WERI-Rb-1 (cell line): ENCODE measurements at regions not wholly inside any gene's neighbourhood (a gene's known extent, or its start where the extent isn't known, plus 50 kb on each side); places are given as distances from the start of the nearest gene placed in this dataset.

Source experiments
- DNase-seq: peaks from one replicate; pipeline ENCODE4 v3.0.0-alpha.2; 2020
- H3K27ac ChIP-seq: fragments of 250-450 bp; sonication (Bioruptor Pico); 2 replicates; pipeline ENCODE4 v1.5.1; 2020; ENCODE audit warnings: mild to moderate bottlenecking, moderate library complexity
- H3K27me3 ChIP-seq: fragments of 250-450 bp; sonication (Bioruptor Pico); 2 replicates; pipeline ENCODE4 v1.5.1; 2021; ENCODE audit warnings: mild to moderate bottlenecking, low read depth, moderate library complexity; ENCODE audit not compliant: insufficient read depth, severe bottlenecking
- H3K36me3 ChIP-seq: fragments of 250-450 bp; sonication (Bioruptor Pico); 2 replicates; pipeline ENCODE4 v1.5.1; 2020; ENCODE audit warnings: mild to moderate bottlenecking, moderate library complexity
- H3K4me3 ChIP-seq: 2 replicates; pipeline ENCODE4 v1.5.1; 2011; ENCODE audit warnings: low read depth, mild to moderate bottlenecking, control low read depth, low read length
- H3K9me3 ChIP-seq: fragments of 250-450 bp; sonication (Bioruptor Pico); 2 replicates; pipeline ENCODE4 v1.5.1; 2021; ENCODE audit warnings: mild to moderate bottlenecking, moderate library complexity; ENCODE audit not compliant: severe bottlenecking
- TF ChIP-seq, protein P1 (sequence below): IDR thresholded peaks from 2 replicates; pipeline ENCODE4 v1.5.1; 2011; ENCODE audit warnings: low read depth, mild to moderate bottlenecking, control low read depth, inconsistent platforms, low read length

DNA sequence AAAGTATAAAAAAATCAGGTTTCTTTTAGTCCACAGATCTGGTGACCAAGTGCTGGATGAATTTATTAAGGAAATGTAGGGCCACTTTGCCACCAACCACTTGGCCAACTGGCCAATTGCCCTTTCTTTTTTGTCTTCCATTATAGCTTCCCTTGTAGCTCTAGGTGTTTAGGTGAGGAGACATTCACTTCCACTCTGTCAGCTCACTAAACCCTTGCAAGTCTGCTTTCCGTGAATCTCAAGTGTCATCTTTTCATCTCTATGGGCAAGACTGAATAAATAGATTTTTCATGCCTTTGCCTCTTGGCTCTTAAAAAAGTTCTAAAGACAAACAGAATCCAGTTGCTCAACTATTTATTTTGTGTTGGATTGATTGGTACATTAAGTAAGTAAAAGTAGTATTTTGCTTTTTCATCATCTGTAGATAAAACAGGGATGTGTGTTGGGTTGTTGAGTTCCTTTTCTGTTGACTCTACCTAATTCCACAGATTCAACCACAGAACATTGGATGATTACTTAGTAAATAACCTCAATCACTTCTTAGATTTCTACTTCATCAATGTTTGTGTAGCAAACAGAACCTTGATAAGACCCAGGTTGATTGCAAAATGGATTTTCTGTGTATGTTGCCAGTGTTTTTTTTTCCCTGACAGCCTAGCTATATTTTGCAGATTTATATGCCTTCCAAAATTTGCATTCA is 68.1 kb upstream of the GRXCR1 start:
- Histone ChIP-seq H3K9me3 (no peaks in the 10 kb centered on the region), H3K27me3 (no peaks in the 10 kb centered on the region), H3K36me3 (no peaks in the 10 kb centered on the region), H3K4me3 (no peak overlapping the region), H3K27ac (no peak overlapping the region)
- TF ChIP-seq, protein P1, sequence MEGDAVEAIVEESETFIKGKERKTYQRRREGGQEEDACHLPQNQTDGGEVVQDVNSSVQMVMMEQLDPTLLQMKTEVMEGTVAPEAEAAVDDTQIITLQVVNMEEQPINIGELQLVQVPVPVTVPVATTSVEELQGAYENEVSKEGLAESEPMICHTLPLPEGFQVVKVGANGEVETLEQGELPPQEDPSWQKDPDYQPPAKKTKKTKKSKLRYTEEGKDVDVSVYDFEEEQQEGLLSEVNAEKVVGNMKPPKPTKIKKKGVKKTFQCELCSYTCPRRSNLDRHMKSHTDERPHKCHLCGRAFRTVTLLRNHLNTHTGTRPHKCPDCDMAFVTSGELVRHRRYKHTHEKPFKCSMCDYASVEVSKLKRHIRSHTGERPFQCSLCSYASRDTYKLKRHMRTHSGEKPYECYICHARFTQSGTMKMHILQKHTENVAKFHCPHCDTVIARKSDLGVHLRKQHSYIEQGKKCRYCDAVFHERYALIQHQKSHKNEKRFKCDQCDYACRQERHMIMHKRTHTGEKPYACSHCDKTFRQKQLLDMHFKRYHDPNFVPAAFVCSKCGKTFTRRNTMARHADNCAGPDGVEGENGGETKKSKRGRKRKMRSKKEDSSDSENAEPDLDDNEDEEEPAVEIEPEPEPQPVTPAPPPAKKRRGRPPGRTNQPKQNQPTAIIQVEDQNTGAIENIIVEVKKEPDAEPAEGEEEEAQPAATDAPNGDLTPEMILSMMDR: no peak
- DNase-seq: no peak

DNA sequence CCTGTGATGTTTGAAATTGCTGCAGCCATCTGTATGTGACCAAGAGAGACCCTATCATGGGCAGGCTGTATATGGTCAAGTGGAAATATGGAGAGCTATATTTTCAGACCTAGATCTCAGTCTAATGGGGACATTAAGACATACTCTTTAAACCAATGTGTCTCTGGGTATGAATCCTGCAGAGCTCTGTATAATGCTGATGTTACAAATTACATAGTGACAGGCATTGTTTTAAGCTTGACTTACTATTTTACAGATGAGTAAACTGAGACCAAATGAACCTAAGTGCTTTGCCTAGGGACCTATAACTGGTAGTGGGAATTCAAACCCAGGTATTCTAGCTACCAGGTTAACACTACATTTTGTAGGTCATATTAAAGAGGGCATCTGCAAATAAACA is 71.3 kb upstream of the GRXCR1 start:
- H3K9me3 ChIP-seq: no peaks in the 10 kb centered on the region
- no peaks in the 10 kb centered on the region for H3K36me3 ChIP-seq
- TF ChIP-seq, protein P1: no peak
- no peaks in the 10 kb centered on the region for H3K27me3 ChIP-seq
- H3K27ac ChIP-seq: no peak overlapping the region
- no peak overlapping the region for H3K4me3 ChIP-seq
- no peak for DNase-seq

DNA sequence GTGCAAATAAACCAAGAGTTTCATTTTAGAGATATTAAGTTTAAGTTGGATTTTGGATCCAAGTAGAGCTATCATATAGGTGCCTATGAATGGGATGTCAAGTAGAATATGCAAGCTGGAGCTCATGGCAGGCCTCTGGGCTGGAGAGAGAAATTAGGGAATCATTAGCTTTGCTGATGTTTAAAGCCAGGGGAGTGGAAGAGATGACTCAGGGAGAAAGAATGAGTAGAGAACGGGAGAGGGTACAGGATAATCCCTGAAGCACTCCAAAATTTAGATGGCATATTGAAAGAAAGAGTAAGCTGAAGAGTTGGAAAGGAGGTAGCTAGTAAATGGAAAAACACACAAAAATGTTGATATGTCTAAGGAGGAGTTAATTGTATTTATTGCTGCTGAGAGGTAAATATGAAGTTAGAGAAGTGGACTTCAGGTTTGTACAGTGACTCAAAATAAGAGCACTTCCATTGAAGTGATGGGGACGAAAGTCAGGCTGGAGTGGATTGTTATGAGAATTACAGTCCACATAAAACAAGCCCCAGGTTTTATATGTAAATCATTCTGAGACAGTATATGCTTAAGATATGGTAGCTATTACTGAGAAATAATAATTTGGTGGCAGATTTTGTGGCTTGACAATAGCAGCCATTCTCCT is 72.5 kb upstream of the GRXCR1 start:
- DNase-seq: no peak
- Histone ChIP-seq H3K4me3 (no peak overlapping the region), H3K36me3 (no peaks in the 10 kb centered on the region), H3K27ac (no peak overlapping the region), H3K9me3 (no peaks in the 10 kb centered on the region), H3K27me3 (no peaks in the 10 kb centered on the region)
- TF ChIP-seq, protein P1: no peak

DNA sequence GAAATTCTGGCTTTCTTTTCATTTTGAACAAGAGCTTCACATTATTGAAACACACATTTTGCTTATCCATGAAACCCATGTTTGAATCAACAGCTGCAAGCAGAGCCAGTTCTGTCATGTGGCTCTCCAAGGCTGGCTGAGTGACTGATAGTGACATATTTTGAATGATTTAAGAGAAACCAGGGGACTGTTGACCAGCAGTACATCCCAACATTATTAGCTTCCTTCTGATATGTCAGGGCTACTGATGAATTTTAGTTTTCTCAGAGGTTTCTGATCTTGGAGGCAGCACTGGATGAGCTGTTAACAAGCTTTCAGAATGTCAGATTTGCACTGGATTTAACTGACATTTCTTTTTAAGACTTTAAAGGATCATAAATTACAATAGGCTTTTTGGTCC is 74.6 kb upstream of the GRXCR1 start:
- Histone ChIP-seq H3K9me3 (no peaks in the 10 kb centered on the region), H3K4me3 (no peak overlapping the region), H3K27me3 (no peaks in the 10 kb centered on the region), H3K36me3 (no peaks in the 10 kb centered on the region), H3K27ac (no peak overlapping the region)
- TF ChIP-seq, protein P1: no peak
- DNase-seq: no peak

DNA sequence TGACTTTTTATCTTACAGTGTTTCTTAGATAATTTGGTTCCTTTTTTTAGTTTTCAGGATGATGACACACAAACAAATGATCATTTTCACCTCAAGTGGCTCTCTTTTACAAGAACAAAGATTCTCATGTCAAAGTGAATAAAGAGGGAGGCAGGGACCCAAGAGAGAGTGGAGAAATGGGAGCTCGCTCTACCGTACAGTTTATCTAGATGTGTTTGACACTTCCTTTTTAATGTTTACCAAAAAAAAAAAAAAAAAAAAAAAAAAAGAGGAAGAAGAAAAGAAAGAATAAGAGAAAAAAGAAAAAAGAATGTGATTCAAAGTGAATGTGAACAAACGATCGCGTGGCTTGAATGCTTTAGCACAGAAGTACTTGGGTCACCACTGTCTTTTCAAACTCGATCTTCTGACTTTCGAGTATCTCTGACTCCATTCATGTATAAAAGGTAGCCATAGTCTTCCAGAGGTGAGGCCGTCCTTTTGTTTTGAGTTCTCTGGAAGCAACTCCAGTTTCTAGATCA is 75.6 kb upstream of the GRXCR1 start:
- no peak for DNase-seq

More for the DNA sequence above, 75.6 kb upstream of the GRXCR1 start:
- H3K27ac ChIP-seq: no peak overlapping the region
- no peaks in the 10 kb centered on the region for H3K36me3 ChIP-seq
- no peak overlapping the region for H3K4me3 ChIP-seq
- no peaks in the 10 kb centered on the region for H3K27me3 ChIP-seq
- H3K9me3 ChIP-seq: no peaks in the 10 kb centered on the region
- TF ChIP-seq, protein P1: no peak
